ENCODE measurements at regions not wholly inside any gene's neighbourhood (a gene's known extent, or its start where the extent isn't known, plus 50 kb on each side); places are given as distances from the start of the nearest gene placed in this dataset.

DNA sequence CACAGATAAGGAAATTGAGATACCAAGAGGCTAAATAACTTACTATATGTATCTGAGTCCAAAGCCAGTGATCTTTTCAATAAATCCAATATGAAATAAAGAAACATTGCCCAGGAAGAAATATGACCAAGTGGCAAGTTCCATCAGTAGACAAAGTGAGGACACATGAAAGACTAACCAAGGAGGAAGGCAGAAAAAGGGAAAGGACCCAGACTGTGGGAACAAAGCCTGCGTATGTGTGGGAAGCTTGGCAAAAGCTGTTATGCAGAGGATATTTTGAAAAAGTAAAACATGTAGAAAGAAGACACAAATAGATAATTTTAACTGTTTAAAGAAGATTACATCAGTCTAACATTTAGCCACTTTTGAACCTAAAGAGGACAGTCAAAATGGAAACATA, 264.4 kb upstream of the PRDM1 start:
- TF ChIP-seq, protein P1, sequence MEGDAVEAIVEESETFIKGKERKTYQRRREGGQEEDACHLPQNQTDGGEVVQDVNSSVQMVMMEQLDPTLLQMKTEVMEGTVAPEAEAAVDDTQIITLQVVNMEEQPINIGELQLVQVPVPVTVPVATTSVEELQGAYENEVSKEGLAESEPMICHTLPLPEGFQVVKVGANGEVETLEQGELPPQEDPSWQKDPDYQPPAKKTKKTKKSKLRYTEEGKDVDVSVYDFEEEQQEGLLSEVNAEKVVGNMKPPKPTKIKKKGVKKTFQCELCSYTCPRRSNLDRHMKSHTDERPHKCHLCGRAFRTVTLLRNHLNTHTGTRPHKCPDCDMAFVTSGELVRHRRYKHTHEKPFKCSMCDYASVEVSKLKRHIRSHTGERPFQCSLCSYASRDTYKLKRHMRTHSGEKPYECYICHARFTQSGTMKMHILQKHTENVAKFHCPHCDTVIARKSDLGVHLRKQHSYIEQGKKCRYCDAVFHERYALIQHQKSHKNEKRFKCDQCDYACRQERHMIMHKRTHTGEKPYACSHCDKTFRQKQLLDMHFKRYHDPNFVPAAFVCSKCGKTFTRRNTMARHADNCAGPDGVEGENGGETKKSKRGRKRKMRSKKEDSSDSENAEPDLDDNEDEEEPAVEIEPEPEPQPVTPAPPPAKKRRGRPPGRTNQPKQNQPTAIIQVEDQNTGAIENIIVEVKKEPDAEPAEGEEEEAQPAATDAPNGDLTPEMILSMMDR (conservative IDR thresholded peaks at IDR 0.05; ENCODE audit: low read length) = no peak
- no peak for TF ChIP-seq EZH2phosphoT487 (IDR thresholded peaks at IDR 0.05; ENCODE audit: borderline replicate concordance, low read depth, low read length)

Data from OCI-LY7 (cell line).